ENCODE measurements at regions not wholly inside any gene's neighbourhood (a gene's known extent, or its start where the extent isn't known, plus 50 kb on each side); places are given as distances from the start of the nearest gene placed in this dataset.
A peak's percentile ranks its signal among the peaks of the same experiment; 100 is the strongest.

DNA sequence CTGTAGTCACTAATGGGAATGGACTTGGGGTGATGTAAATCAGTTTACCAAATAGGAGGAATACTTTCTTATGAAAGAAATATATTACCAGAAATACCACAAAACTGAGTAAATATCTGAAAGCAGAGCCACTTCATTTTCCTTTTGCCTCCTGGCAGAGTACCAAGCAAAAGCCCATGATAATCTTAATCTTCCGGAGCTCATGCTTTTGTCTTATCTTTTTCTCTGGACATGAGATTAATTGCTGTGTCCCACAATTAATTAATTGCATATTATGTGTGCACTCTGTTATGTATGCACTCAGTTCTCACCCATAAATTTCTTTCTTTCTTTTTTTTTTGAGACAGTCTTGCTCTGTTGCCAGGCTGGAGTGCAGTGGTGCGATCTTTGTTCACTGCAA is 94.1 kb upstream of the PDE4B start:
- H3K23ac ChIP-seq (ENCODE audit: low read length), result no peak overlapping the region
- no peak overlapping the region for H3K4ac ChIP-seq (ENCODE audit: low read depth, low read length)
- H3K27me3 ChIP-seq (ENCODE audit: insufficient read depth, low read length, poor library complexity), result no peaks in the 10 kb centered on the region
- no CpG with 5 or more reads among the region's 2 CpGs for WGBS (ENCODE audit: extremely low coverage, insufficient coverage, low lambda C conversion rate)
- H3K79me2 ChIP-seq (ENCODE audit: control insufficient read depth, insufficient read depth, low read length), result no peaks in the 10 kb centered on the region
- H3K18ac ChIP-seq (ENCODE audit: low read length), result no peak overlapping the region
- no peaks in the 10 kb centered on the region for H3K79me1 ChIP-seq (ENCODE audit: low read length)
- H4K8ac ChIP-seq (ENCODE audit: low read depth, low read length), result no peak overlapping the region
- H3K4me1 ChIP-seq (ENCODE audit: control insufficient read depth, low read depth, low read length), result peaks cover 2% of the 10 kb centered on the region
- DNase-seq, result no peak
- no peak overlapping the region for H3K9ac ChIP-seq (ENCODE audit: low read length)
- H3K4me2 ChIP-seq (ENCODE audit: low read length), result no peak overlapping the region
- H3K27ac ChIP-seq (ENCODE audit: low read depth, low read length), result no peak overlapping the region
- no peak overlapping the region for H2BK120ac ChIP-seq (ENCODE audit: low read depth, low read length)
- H3K36me3 ChIP-seq (ENCODE audit: control insufficient read depth, insufficient read depth, low read length), result no peaks in the 10 kb centered on the region
- no peak overlapping the region for H2AK5ac ChIP-seq (ENCODE audit: low read length)
- no peak overlapping the region for H4K5ac ChIP-seq (ENCODE audit: low read length)
- no peak overlapping the region for H2BK5ac ChIP-seq (ENCODE audit: low read length)
- no peak overlapping the region for H3K4me3 ChIP-seq (ENCODE audit: low read length)
- H2BK15ac ChIP-seq (replicated peaks; ENCODE audit: low read depth), result no peak overlapping the region
- H3K56ac ChIP-seq (ENCODE audit: low read length), result no peak overlapping the region

DNA sequence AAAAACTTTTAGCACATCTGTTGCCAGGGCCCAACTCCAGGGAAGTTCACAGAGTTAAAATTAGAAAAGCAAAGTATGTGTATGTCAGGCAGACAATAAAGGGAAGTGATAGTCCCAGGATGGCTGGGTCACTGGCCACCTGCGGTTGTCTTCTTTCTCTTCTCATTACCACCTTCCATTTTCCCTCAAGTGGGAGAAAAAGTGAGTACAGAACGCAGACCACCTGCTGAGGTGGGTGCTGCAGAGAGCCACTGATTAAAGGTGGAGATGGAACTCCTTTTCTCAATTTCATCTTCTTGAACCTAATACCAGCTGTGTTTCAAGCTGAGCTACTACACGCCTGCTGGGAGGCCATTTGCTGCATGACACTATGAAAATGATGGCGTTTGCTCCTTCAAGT is 88.8 kb upstream of the PDE4B start:
- Histone ChIP-seq H3K56ac (ENCODE audit: low read length) (no peak overlapping the region), H3K27me3 (ENCODE audit: insufficient read depth, low read length, poor library complexity) (no peaks in the 10 kb centered on the region), H2BK15ac (replicated peaks; ENCODE audit: low read depth) (no peak overlapping the region), H3K18ac (ENCODE audit: low read length) (no peak overlapping the region), H3K4ac (ENCODE audit: low read depth, low read length) (no peak overlapping the region), H3K79me2 (ENCODE audit: control insufficient read depth, insufficient read depth, low read length) (no peaks in the 10 kb centered on the region), H2BK5ac (ENCODE audit: low read length) (no peak overlapping the region), H2BK120ac (ENCODE audit: low read depth, low read length) (no peak overlapping the region), H3K4me2 (ENCODE audit: low read length) (no peak overlapping the region), H3K36me3 (ENCODE audit: control insufficient read depth, insufficient read depth, low read length) (no peaks in the 10 kb centered on the region), H3K4me3 (ENCODE audit: low read length) (no peak overlapping the region), H3K27ac (ENCODE audit: low read depth, low read length) (no peak overlapping the region), H2AK5ac (ENCODE audit: low read length) (no peak overlapping the region), H3K23ac (ENCODE audit: low read length) (no peak overlapping the region), H3K9ac (ENCODE audit: low read length) (no peak overlapping the region), H3K4me1 (ENCODE audit: control insufficient read depth, low read depth, low read length) (no peaks in the 10 kb centered on the region), H4K5ac (ENCODE audit: low read length) (no peak overlapping the region), H4K8ac (ENCODE audit: low read depth, low read length) (no peak overlapping the region), H3K79me1 (ENCODE audit: low read length) (no peaks in the 10 kb centered on the region)
- peak; percentile 57 for DNase-seq
- no CpG with 5 or more reads among the region's 4 CpGs for WGBS (ENCODE audit: extremely low coverage, insufficient coverage, low lambda C conversion rate)

DNA sequence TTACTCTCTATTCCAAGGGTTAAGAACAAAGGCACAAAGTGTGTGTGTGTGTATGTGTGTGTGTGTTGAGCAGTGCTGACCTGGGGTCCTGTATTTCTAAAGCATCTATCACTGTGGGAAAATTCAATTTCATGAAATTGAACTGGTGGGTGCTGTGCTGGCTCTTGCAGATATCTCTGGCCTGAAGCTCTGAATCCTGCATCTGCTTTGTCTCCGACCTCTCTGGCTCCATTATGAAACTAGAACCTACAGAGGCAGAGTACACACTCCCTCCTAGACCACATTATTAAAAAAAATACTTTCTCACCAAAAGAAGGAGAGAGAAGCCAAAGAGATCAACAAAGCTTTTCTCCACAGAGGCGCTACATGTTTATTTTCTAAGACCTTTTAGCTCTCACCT is 88.4 kb upstream of the PDE4B start:
- H2BK15ac ChIP-seq (replicated peaks; ENCODE audit: low read depth), result no peak overlapping the region
- H3K18ac ChIP-seq (ENCODE audit: low read length), result no peak overlapping the region
- no peaks in the 10 kb centered on the region for H3K27me3 ChIP-seq (ENCODE audit: insufficient read depth, low read length, poor library complexity)
- no peak overlapping the region for H3K4me2 ChIP-seq (ENCODE audit: low read length)
- H3K36me3 ChIP-seq (ENCODE audit: control insufficient read depth, insufficient read depth, low read length), result no peaks in the 10 kb centered on the region
- no peak overlapping the region for H2BK120ac ChIP-seq (ENCODE audit: low read depth, low read length)
- H3K4me3 ChIP-seq (ENCODE audit: low read length), result no peak overlapping the region
- no peaks in the 10 kb centered on the region for H3K79me2 ChIP-seq (ENCODE audit: control insufficient read depth, insufficient read depth, low read length)
- H4K8ac ChIP-seq (ENCODE audit: low read depth, low read length), result no peak overlapping the region
- no peak overlapping the region for H3K56ac ChIP-seq (ENCODE audit: low read length)
- no peak overlapping the region for H4K5ac ChIP-seq (ENCODE audit: low read length)
- H3K9ac ChIP-seq (ENCODE audit: low read length), result no peak overlapping the region
- no peak for DNase-seq
- H3K4ac ChIP-seq (ENCODE audit: low read depth, low read length), result no peak overlapping the region
- no peak overlapping the region for H2BK5ac ChIP-seq (ENCODE audit: low read length)
- no peaks in the 10 kb centered on the region for H3K79me1 ChIP-seq (ENCODE audit: low read length)
- H3K23ac ChIP-seq (ENCODE audit: low read length), result no peak overlapping the region
- no peak overlapping the region for H3K27ac ChIP-seq (ENCODE audit: low read depth, low read length)
- no peaks in the 10 kb centered on the region for H3K4me1 ChIP-seq (ENCODE audit: control insufficient read depth, low read depth, low read length)
- no CpG with 5 or more reads among the region's 2 CpGs for WGBS (ENCODE audit: extremely low coverage, insufficient coverage, low lambda C conversion rate)
- no peak overlapping the region for H2AK5ac ChIP-seq (ENCODE audit: low read length)

DNA sequence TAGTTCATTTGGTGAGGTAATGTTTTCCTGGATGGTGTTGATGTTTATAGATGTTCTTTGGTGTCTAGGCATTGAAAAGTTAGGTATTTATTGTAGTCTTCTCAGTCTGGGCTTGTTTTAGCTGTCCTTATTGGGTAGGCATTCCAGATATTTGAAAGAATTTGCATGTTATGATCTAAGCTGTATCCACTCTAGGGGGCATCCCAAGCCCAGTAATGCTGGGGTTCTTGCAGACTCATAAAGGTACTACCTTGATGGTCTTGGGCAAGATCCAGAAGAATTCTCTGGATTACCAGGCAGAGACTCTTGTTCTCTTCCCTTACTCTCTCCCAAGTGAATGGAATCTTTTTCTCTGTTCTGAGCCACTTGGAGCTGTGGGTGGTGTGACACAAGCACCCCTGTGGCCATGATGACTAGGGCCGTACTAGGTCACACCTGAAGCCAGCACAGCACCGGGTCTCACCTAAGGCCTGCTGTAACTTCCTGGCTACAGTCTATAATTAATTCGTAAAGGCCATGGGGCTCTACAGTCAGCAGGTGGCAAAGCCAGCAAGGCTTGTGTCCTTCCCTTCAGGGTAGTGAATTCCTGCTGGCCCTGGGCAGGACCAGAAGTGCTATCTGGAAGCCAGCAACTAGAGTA is 74.8 kb upstream of the PDE4B start:
- DNase-seq, result peak; percentile 73
- no CpG with 5 or more reads among the region's 3 CpGs for WGBS (ENCODE audit: extremely low coverage, insufficient coverage, low lambda C conversion rate)
- H3K79me1 ChIP-seq (ENCODE audit: low read length), result no peaks in the 10 kb centered on the region

DNA sequence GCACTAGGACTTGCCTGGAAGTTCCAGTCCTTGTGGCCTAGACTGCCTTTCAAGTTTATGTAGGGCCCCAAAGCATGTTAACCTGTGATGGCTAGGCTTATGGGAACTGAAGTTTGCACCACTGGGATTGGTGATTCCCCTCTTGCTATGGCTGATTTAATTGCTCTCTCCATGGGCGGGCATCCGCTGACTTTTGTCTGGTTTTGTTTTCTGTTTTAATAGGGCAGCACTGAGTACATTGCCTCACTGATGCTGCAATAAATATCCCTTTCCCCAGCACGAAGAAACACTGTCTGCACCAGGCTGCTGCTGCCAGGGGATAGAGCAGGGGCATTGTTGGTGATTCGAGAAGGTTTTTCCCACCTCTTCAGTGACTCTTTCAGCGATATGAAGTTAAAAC is 73.3 kb upstream of the PDE4B start:
- H2BK15ac ChIP-seq (replicated peaks; ENCODE audit: low read depth), result no peak overlapping the region
- no peak overlapping the region for H4K8ac ChIP-seq (ENCODE audit: low read depth, low read length)
- no peak overlapping the region for H3K27ac ChIP-seq (ENCODE audit: low read depth, low read length)
- H3K79me1 ChIP-seq (ENCODE audit: low read length), result no peaks in the 10 kb centered on the region
- H3K4me3 ChIP-seq (ENCODE audit: low read length), result no peak overlapping the region
- no peak overlapping the region for H3K23ac ChIP-seq (ENCODE audit: low read length)
- H4K5ac ChIP-seq (ENCODE audit: low read length), result no peak overlapping the region
- H3K56ac ChIP-seq (ENCODE audit: low read length), result no peak overlapping the region
- H2BK5ac ChIP-seq (ENCODE audit: low read length), result no peak overlapping the region
- no peak overlapping the region for H2AK5ac ChIP-seq (ENCODE audit: low read length)
- no CpG with 5 or more reads among the region's 5 CpGs for WGBS (ENCODE audit: extremely low coverage, insufficient coverage, low lambda C conversion rate)
- H2BK120ac ChIP-seq (ENCODE audit: low read depth, low read length), result no peak overlapping the region
- H3K36me3 ChIP-seq (ENCODE audit: control insufficient read depth, insufficient read depth, low read length), result no peaks in the 10 kb centered on the region
- no peaks in the 10 kb centered on the region for H3K4me1 ChIP-seq (ENCODE audit: control insufficient read depth, low read depth, low read length)
- H3K27me3 ChIP-seq (ENCODE audit: insufficient read depth, low read length, poor library complexity), result no peaks in the 10 kb centered on the region
- no peaks in the 10 kb centered on the region for H3K79me2 ChIP-seq (ENCODE audit: control insufficient read depth, insufficient read depth, low read length)
- H3K18ac ChIP-seq (ENCODE audit: low read length), result no peak overlapping the region
- H3K9ac ChIP-seq (ENCODE audit: low read length), result no peak overlapping the region
- H3K4ac ChIP-seq (ENCODE audit: low read depth, low read length), result no peak overlapping the region
- no peak for DNase-seq
- no peak overlapping the region for H3K4me2 ChIP-seq (ENCODE audit: low read length)

More for the DNA sequence above, 74.8 kb upstream of the PDE4B start:
- Histone ChIP-seq H3K4me1 (ENCODE audit: control insufficient read depth, low read depth, low read length) (no peaks in the 10 kb centered on the region), H2AK5ac (ENCODE audit: low read length) (no peak overlapping the region), H3K4me3 (ENCODE audit: low read length) (no peak overlapping the region), H3K9ac (ENCODE audit: low read length) (no peak overlapping the region), H4K5ac (ENCODE audit: low read length) (no peak overlapping the region), H3K56ac (ENCODE audit: low read length) (no peak overlapping the region), H3K4me2 (ENCODE audit: low read length) (no peak overlapping the region), H4K8ac (ENCODE audit: low read depth, low read length) (no peak overlapping the region), H3K27me3 (ENCODE audit: insufficient read depth, low read length, poor library complexity) (no peaks in the 10 kb centered on the region), H3K27ac (ENCODE audit: low read depth, low read length) (no peak overlapping the region), H3K79me2 (ENCODE audit: control insufficient read depth, insufficient read depth, low read length) (no peaks in the 10 kb centered on the region), H3K36me3 (ENCODE audit: control insufficient read depth, insufficient read depth, low read length) (no peaks in the 10 kb centered on the region), H2BK5ac (ENCODE audit: low read length) (no peak overlapping the region), H3K18ac (ENCODE audit: low read length) (no peak overlapping the region), H2BK120ac (ENCODE audit: low read depth, low read length) (no peak overlapping the region), H2BK15ac (replicated peaks; ENCODE audit: low read depth) (no peak overlapping the region), H3K4ac (ENCODE audit: low read depth, low read length) (no peak overlapping the region), H3K23ac (ENCODE audit: low read length) (no peak overlapping the region)

DNA sequence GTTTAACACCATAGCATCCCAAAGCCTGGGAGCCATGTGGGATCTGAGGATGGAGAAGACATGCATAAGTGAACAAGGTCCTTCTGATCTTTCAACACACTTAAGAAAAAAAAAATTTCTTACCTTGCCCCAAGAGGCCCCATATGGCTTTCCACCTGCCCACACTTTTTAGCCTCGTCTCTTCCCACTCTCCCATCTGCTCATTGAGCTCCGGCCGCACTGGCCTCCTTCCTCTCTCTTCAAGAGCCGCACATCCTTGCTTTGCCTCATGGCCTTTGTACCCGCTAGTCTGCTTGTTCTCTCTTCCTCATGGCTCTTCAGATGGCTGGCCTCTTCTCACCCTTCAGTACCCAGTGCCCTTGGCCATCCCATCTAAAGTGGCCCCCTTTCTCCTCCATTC is 70.2 kb upstream of the PDE4B start:
- H3K4me1 ChIP-seq (ENCODE audit: control insufficient read depth, low read depth, low read length), result no peaks in the 10 kb centered on the region
- no peaks in the 10 kb centered on the region for H3K27me3 ChIP-seq (ENCODE audit: insufficient read depth, low read length, poor library complexity)
- no peak overlapping the region for H2BK120ac ChIP-seq (ENCODE audit: low read depth, low read length)
- H3K36me3 ChIP-seq (ENCODE audit: control insufficient read depth, insufficient read depth, low read length), result no peaks in the 10 kb centered on the region
- no CpG with 5 or more reads among the region's 5 CpGs for WGBS (ENCODE audit: extremely low coverage, insufficient coverage, low lambda C conversion rate)
- no peaks in the 10 kb centered on the region for H3K79me2 ChIP-seq (ENCODE audit: control insufficient read depth, insufficient read depth, low read length)
- H3K9ac ChIP-seq (ENCODE audit: low read length), result no peak overlapping the region
- no peak for DNase-seq
- H3K4ac ChIP-seq (ENCODE audit: low read depth, low read length), result no peak overlapping the region
- H3K79me1 ChIP-seq (ENCODE audit: low read length), result no peaks in the 10 kb centered on the region
- no peak overlapping the region for H4K8ac ChIP-seq (ENCODE audit: low read depth, low read length)
- H3K4me2 ChIP-seq (ENCODE audit: low read length), result no peak overlapping the region
- no peak overlapping the region for H3K4me3 ChIP-seq (ENCODE audit: low read length)
- no peak overlapping the region for H3K56ac ChIP-seq (ENCODE audit: low read length)
- H2BK5ac ChIP-seq (ENCODE audit: low read length), result no peak overlapping the region
- no peak overlapping the region for H2AK5ac ChIP-seq (ENCODE audit: low read length)
- no peak overlapping the region for H3K23ac ChIP-seq (ENCODE audit: low read length)
- no peak overlapping the region for H4K5ac ChIP-seq (ENCODE audit: low read length)
- no peak overlapping the region for H3K27ac ChIP-seq (ENCODE audit: low read depth, low read length)
- H2BK15ac ChIP-seq (replicated peaks; ENCODE audit: low read depth), result no peak overlapping the region
- H3K18ac ChIP-seq (ENCODE audit: low read length), result no peak overlapping the region
